Vagina (tissue), 2 donors: ENCODE measurements at regions not wholly inside any gene's neighbourhood (a gene's known extent, or its start where the extent isn't known, plus 50 kb on each side); places are given as distances from the start of the nearest gene placed in this dataset.
"Not testable (repeated sequence)": the region's sequence is repeated elsewhere in the genome, so short reads cannot be mapped to it uniquely, and the experiment has no call there.

Experiments used
- DNase-seq, 2 donors: peaks; one replicate each; pipeline ENCODE4 v3.0.0-alpha.2; 2017; ENCODE audit errors: extremely low spot score in 2 of 2
- H3K27ac ChIP-seq: fragments of 200-600 bp; sonication (generic); one replicate; pipeline ENCODE4 v1.5.1; 2019
- H3K27me3 ChIP-seq: fragments of 200-600 bp; sonication (generic); one replicate; pipeline ENCODE4 v1.5.1; 2019
- H3K36me3 ChIP-seq, 2 donors: fragments of 200-600 bp; sonication (generic); one replicate each; pipeline ENCODE4 v1.5.1; 2017 to 2019
- H3K4me1 ChIP-seq: fragments of 200-600 bp; sonication (generic); one replicate; pipeline ENCODE4 v1.5.1; 2019
- H3K4me3 ChIP-seq, 2 donors: fragments of 200-600 bp; sonication (generic); 1 replicate in 1 of 2; 2 replicates in 1 of 2; pipeline ENCODE4 v1.5.1; 2016 to 2019
- H3K9me3 ChIP-seq: fragments of 200-600 bp; sonication (generic); one replicate; pipeline ENCODE4 v1.5.1; 2019
- POLR2A ChIP-seq, 2 donors: fragments of 450-650 bp; IDR thresholded peaks; one replicate each; pipeline ENCODE4 v1.6.1; 2017; ENCODE audit warnings: antibody characterized with exemption in 2 of 2, mild to moderate bottlenecking in 2 of 2, moderate library complexity in 2 of 2
- POLR2AphosphoS5 ChIP-seq, 2 donors: sonication (generic); formaldehyde crosslinking; IDR thresholded peaks; one replicate each; pipeline ENCODE4 v1.9.0; 2017; ENCODE audit warnings: antibody characterized with exemption in 2 of 2, mild to moderate bottlenecking in 2 of 2, low read depth in 1 of 2; ENCODE audit not compliant: insufficient read depth in 1 of 2
- intact Hi-C: fragments of 100-400 bp; cut with DNase I; formaldehyde crosslinking; loops from one replicate; pipeline ENCODE4 v1.15.1; 2023
- TF ChIP-seq, protein P1 (sequence below), 3 experiments: fragments of 450-650 bp in 2 of 3; fragments of 200-600 bp in 1 of 3; sonication (generic) in 1 of 3; IDR thresholded peaks; one replicate each; pipeline ENCODE4 v1.5.1; 2017 to 2019; ENCODE audit warnings: antibody characterized with exemption in 3 of 3, mild to moderate bottlenecking in 2 of 3, moderate library complexity in 2 of 3

GRCh38 chr3:153567011-153567410, 405.0 kb downstream of the RAP2B start:
- no peaks in the 10 kb centered on the region for H3K27me3 ChIP-seq
- H3K9me3 ChIP-seq, result peaks cover 16% of the 10 kb centered on the region
- intact Hi-C loops, result no loop called here
- no peaks in the 10 kb centered on the region for H3K4me1 ChIP-seq
- H3K36me3 ChIP-seq, result no peaks in the 10 kb centered on the region
- H3K4me3 ChIP-seq, result no peak overlapping the region
- TF ChIP-seq POLR2AphosphoS5 (IDR thresholded peaks at IDR 0.05; ENCODE audit: insufficient read depth in 1 of 2, low read depth in 1 of 2) (no peak), POLR2A (IDR thresholded peaks at IDR 0.05) (no peak)
- TF ChIP-seq, protein P1, sequence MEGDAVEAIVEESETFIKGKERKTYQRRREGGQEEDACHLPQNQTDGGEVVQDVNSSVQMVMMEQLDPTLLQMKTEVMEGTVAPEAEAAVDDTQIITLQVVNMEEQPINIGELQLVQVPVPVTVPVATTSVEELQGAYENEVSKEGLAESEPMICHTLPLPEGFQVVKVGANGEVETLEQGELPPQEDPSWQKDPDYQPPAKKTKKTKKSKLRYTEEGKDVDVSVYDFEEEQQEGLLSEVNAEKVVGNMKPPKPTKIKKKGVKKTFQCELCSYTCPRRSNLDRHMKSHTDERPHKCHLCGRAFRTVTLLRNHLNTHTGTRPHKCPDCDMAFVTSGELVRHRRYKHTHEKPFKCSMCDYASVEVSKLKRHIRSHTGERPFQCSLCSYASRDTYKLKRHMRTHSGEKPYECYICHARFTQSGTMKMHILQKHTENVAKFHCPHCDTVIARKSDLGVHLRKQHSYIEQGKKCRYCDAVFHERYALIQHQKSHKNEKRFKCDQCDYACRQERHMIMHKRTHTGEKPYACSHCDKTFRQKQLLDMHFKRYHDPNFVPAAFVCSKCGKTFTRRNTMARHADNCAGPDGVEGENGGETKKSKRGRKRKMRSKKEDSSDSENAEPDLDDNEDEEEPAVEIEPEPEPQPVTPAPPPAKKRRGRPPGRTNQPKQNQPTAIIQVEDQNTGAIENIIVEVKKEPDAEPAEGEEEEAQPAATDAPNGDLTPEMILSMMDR (IDR thresholded peaks at IDR 0.05), result no peak
- DNase-seq, result no peak
- H3K27ac ChIP-seq, result no peak overlapping the region

DNA sequence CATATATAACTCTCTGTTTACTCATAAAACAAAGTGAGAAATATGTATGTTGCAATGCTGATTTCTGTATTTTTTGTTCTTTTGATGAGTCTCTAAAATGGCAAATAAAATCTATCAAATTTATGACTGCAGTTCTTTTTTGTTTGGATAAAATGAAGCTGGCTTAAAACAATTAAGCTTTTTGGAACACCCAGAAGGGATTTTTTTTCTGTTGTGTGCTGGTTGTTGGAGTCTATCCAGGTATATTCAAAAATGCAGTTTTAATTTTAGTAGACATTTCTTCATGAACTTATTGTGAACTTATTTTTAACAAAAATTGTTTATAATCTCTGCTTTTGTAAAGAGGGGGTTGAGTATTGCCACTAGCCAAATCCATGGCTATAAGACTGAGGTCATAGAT, 405.5 kb downstream of the RAP2B start:
- TF ChIP-seq POLR2A (IDR thresholded peaks at IDR 0.05) (no peak), POLR2AphosphoS5 (IDR thresholded peaks at IDR 0.05; ENCODE audit: insufficient read depth in 1 of 2, low read depth in 1 of 2) (no peak)
- TF ChIP-seq, protein P1 (IDR thresholded peaks at IDR 0.05), result no peak
- no peaks in the 10 kb centered on the region for H3K4me1 ChIP-seq
- no peak for DNase-seq
- H3K27ac ChIP-seq, result no peak overlapping the region
- H3K27me3 ChIP-seq, result no peaks in the 10 kb centered on the region
- intact Hi-C loops, result no loop called here
- peaks cover 16% of the 10 kb centered on the region for H3K9me3 ChIP-seq
- H3K36me3 ChIP-seq, result no peaks in the 10 kb centered on the region
- H3K4me3 ChIP-seq, result no peak overlapping the region

- H3K27me3 ChIP-seq, intact Hi-C loops, H3K4me3 ChIP-seq, H3K9me3 ChIP-seq, H3K27ac ChIP-seq, DNase-seq, H3K4me1 ChIP-seq, H3K36me3 ChIP-seq: not testable (repeated sequence)
Observed at GRCh38 chr3:153570481-153570880, 408.5 kb downstream of the RAP2B start.

GRCh38 chr3:153572165-153572564, 410.1 kb downstream of the RAP2B start:
- intact Hi-C loops, result no loop called here
- H3K27ac ChIP-seq, result no peak overlapping the region
- TF ChIP-seq POLR2A (IDR thresholded peaks at IDR 0.05), result no peak
- TF ChIP-seq POLR2AphosphoS5 (IDR thresholded peaks at IDR 0.05; ENCODE audit: insufficient read depth in 1 of 2, low read depth in 1 of 2), result no peak
- TF ChIP-seq, protein P1 (IDR thresholded peaks at IDR 0.05), result no peak
- DNase-seq, result no peak
- no peaks in the 10 kb centered on the region for H3K36me3 ChIP-seq
- H3K9me3 ChIP-seq, result no peaks in the 10 kb centered on the region
- H3K27me3 ChIP-seq, result no peaks in the 10 kb centered on the region
- H3K4me1 ChIP-seq, result no peaks in the 10 kb centered on the region
- no peak overlapping the region for H3K4me3 ChIP-seq

GRCh38 chr3:153572654-153573053, 410.6 kb downstream of the RAP2B start:
- H3K27me3 ChIP-seq, result no peaks in the 10 kb centered on the region
- H3K27ac ChIP-seq, result no peak overlapping the region
- intact Hi-C loops, result no loop called here
- H3K36me3 ChIP-seq, result no peaks in the 10 kb centered on the region
- H3K9me3 ChIP-seq, result no peaks in the 10 kb centered on the region
- H3K4me1 ChIP-seq, result no peaks in the 10 kb centered on the region
- H3K4me3 ChIP-seq, result no peak overlapping the region
- no peak for TF ChIP-seq POLR2AphosphoS5 (IDR thresholded peaks at IDR 0.05; ENCODE audit: insufficient read depth in 1 of 2, low read depth in 1 of 2)
- TF ChIP-seq POLR2A (IDR thresholded peaks at IDR 0.05), result no peak
- TF ChIP-seq, protein P1 (IDR thresholded peaks at IDR 0.05), result no peak
- no peak for DNase-seq

DNA sequence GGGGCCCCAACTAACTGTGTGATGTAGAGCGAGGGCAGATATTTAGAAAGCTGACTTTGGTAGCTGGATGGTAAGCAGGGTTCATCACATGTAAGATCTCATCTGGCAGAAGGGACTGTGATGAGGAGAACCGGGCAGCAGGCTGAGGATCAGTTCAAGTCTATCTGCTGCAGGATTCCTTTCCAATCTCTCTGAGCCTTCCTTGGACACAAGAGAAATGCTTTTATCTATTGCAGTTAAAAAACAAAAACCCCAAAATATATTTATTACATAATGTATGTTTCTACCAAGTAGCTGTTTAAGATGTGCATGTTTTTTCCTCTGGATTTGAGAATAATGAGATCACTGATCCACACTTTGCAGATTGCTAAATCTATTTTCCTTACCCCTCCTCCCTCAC, 411.5 kb downstream of the RAP2B start:
- Histone ChIP-seq H3K27ac (no peak overlapping the region), H3K36me3 (no peaks in the 10 kb centered on the region), H3K9me3 (no peaks in the 10 kb centered on the region), H3K4me1 (no peaks in the 10 kb centered on the region), H3K4me3 (no peak overlapping the region), H3K27me3 (no peaks in the 10 kb centered on the region)
- TF ChIP-seq POLR2A (IDR thresholded peaks at IDR 0.05), result no peak
- no peak for TF ChIP-seq POLR2AphosphoS5 (IDR thresholded peaks at IDR 0.05; ENCODE audit: insufficient read depth in 1 of 2, low read depth in 1 of 2)
- TF ChIP-seq, protein P1 (IDR thresholded peaks at IDR 0.05), result no peak
- DNase-seq, result no peak
- intact Hi-C loops, result no loop called here
